Tibial nerve (tissue), 4 donors: ENCODE measurements at regions not wholly inside any gene's neighbourhood (a gene's known extent, or its start where the extent isn't known, plus 50 kb on each side); places are given as distances from the start of the nearest gene placed in this dataset.

ENCODE experiments used
- EP300 ChIP-seq, 2 donors: sonication (generic); formaldehyde crosslinking; IDR thresholded peaks; one replicate each; pipeline ENCODE4 v1.6.1; 2017; ENCODE audit warnings: antibody characterized with exemption in 2 of 2, mild to moderate bottlenecking in 1 of 2
- POLR2A ChIP-seq, 2 donors: fragments of 450-650 bp; IDR thresholded peaks; one replicate each; pipeline ENCODE4 v1.6.1; 2017; ENCODE audit warnings: antibody characterized with exemption in 2 of 2, mild to moderate bottlenecking in 2 of 2, moderate library complexity in 2 of 2
- TF ChIP-seq, protein P1 (sequence below), 5 experiments: fragments of 200-600 bp in 3 of 5; fragments of 450-650 bp in 2 of 5; sonication (generic) in 3 of 5; IDR thresholded peaks; one replicate each; pipeline ENCODE4 v1.5.1; 2016 to 2019; ENCODE audit warnings: antibody characterized with exemption in 5 of 5, mild to moderate bottlenecking in 3 of 5, moderate library complexity in 2 of 5

DNA sequence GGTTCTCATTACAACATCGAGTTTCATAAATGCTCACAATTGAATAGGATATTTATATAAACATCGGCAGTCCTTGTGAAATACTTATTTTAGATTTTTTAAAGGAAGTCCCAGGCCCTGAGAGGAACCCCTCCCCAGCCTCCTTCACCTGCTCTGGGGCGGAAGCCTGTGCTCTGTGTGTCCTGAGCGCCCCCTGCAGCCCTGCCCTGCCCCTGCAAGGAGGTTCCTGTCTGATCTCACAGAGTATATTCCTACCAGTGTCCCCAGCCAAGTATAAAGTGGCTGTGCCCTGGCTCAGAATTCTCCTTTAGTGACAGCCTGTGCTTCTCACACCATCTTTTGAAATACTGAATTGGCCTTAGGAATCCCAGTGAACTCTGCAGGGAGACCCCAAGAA is 659.5 kb downstream of the TMEM121 start:
- no peak for TF ChIP-seq POLR2A (IDR thresholded peaks at IDR 0.05)
- no peak for TF ChIP-seq EP300 (IDR thresholded peaks at IDR 0.05)
- TF ChIP-seq, protein P1, sequence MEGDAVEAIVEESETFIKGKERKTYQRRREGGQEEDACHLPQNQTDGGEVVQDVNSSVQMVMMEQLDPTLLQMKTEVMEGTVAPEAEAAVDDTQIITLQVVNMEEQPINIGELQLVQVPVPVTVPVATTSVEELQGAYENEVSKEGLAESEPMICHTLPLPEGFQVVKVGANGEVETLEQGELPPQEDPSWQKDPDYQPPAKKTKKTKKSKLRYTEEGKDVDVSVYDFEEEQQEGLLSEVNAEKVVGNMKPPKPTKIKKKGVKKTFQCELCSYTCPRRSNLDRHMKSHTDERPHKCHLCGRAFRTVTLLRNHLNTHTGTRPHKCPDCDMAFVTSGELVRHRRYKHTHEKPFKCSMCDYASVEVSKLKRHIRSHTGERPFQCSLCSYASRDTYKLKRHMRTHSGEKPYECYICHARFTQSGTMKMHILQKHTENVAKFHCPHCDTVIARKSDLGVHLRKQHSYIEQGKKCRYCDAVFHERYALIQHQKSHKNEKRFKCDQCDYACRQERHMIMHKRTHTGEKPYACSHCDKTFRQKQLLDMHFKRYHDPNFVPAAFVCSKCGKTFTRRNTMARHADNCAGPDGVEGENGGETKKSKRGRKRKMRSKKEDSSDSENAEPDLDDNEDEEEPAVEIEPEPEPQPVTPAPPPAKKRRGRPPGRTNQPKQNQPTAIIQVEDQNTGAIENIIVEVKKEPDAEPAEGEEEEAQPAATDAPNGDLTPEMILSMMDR (IDR thresholded peaks at IDR 0.05): no peak
